B cell (primary cell): ENCODE measurements at regions not wholly inside any gene's neighbourhood (a gene's known extent, or its start where the extent isn't known, plus 50 kb on each side); places are given as distances from the start of the nearest gene placed in this dataset.

Source experiments
- ATAC-seq: fragments of 200-7000 bp; cut with Tn5 transposase; one replicate; pipeline ENCODE4 v1.10.0; 2021; ENCODE audit warnings: low read depth, mild to moderate bottlenecking, moderate number of reproducible peaks, moderate library complexity
- CTCF ChIA-PET: fragments of 350-600 bp; sonication (Branson Sonifier 250); formaldehyde crosslinking; loops from one replicate; lab custom pipeline; 2021; ENCODE audit warnings: antibody characterized with exemption, inconsistent platforms; lab: Charles Lee
- POLR2A ChIA-PET: fragments of 350-600 bp; sonication (Branson Sonifier 250); formaldehyde crosslinking; loops from one replicate; lab custom pipeline; 2021; ENCODE audit warnings: antibody characterized with exemption; lab: Charles Lee
- DNase-seq: peaks from one replicate; pipeline ENCODE4 v3.0.0; 2013
- H2AFZ ChIP-seq: 2 replicates; pipeline ENCODE4 v1.6.1; 2012; ENCODE audit warnings: mild to moderate bottlenecking, low read depth, low read length; ENCODE audit not compliant: insufficient read depth, poor library complexity, severe bottlenecking
- H3K27ac ChIP-seq, 2 donors: 1 replicate in 1 of 2; 2 replicates in 1 of 2; pipeline ENCODE4 v1.5.1; 2012 to 2013; ENCODE audit warnings: low read length in 2 of 2, mild to moderate bottlenecking in 2 of 2, moderate library complexity in 1 of 2
- H3K27me3 ChIP-seq, 4 experiments: fragments of 200-600 bp in 1 of 4; sonication (generic) in 1 of 4; replicated peaks in 1 of 4; 1 replicate in 2 of 4; 2 replicates in 2 of 4; pipeline versions ENCODE4 v1.6.1 to v1.7.0; 2013 to 2016; ENCODE audit warnings: low read length in 3 of 4, mild to moderate bottlenecking in 2 of 4, mixed read lengths in 1 of 4, moderate library complexity in 1 of 4; ENCODE audit not compliant: insufficient read depth in 4 of 4, control insufficient read depth in 3 of 4; ENCODE audit errors: control extremely low read depth in 1 of 4
- H3K36me3 ChIP-seq, 2 experiments: replicated peaks in 1 of 2; 1 replicate in 1 of 2; 2 replicates in 1 of 2; pipeline versions ENCODE4 v1.6.1 to v1.7.1; 2013; ENCODE audit warnings: low read length in 1 of 2; ENCODE audit not compliant: insufficient read depth in 2 of 2, control insufficient read depth in 1 of 2; ENCODE audit errors: control extremely low read depth in 1 of 2, extremely low read depth in 1 of 2
- H3K4me1 ChIP-seq, 2 donors: fragments of 200-600 bp in 1 of 2; sonication (generic) in 1 of 2; 1 replicate in 1 of 2; 2 replicates in 1 of 2; pipeline versions ENCODE4 v1.5.1 to v1.6.1; 2013 to 2017; ENCODE audit warnings: low read length in 2 of 2; ENCODE audit not compliant: control insufficient read depth in 2 of 2, insufficient read depth in 2 of 2
- H3K4me2 ChIP-seq: replicated peaks from 2 replicates; pipeline ENCODE3; 2012; ENCODE audit warnings: mild to moderate bottlenecking, low read depth, low read length; ENCODE audit not compliant: poor library complexity, severe bottlenecking
- H3K4me3 ChIP-seq, 5 experiments: fragments of 200-600 bp in 1 of 5; sonication (generic) in 1 of 5; 1 replicate in 3 of 5; 2 replicates in 2 of 5; pipeline versions ENCODE4 v1.5.1 to v1.7.0; 2011 to 2016; ENCODE audit warnings: low read length in 4 of 5, mild to moderate bottlenecking in 4 of 5, low read depth in 2 of 5, control low read depth in 1 of 5, moderate library complexity in 1 of 5; ENCODE audit not compliant: insufficient read depth in 1 of 5; ENCODE audit errors: control extremely low read depth in 1 of 5, extremely low read depth in 1 of 5
- H3K79me2 ChIP-seq: fragments of 200-600 bp; sonication (generic); one replicate; pipeline ENCODE4 v1.6.0; 2016; ENCODE audit warnings: low read length; ENCODE audit not compliant: control insufficient read depth, insufficient read depth
- H3K9ac ChIP-seq: fragments of 200-600 bp; sonication (generic); 2 replicates; pipeline ENCODE4 v1.6.1; 2017; ENCODE audit warnings: mild to moderate bottlenecking, low read length, moderate library complexity
- H3K9me3 ChIP-seq, 3 donors: one replicate each; pipeline versions ENCODE4 v1.6.1 to v1.7.1; 2013; ENCODE audit warnings: low read length in 2 of 3; ENCODE audit not compliant: control insufficient read depth in 2 of 3, insufficient read depth in 1 of 3; ENCODE audit errors: control extremely low read depth in 1 of 3
- H4K20me1 ChIP-seq: 2 replicates; pipeline ENCODE4 v1.6.0; 2012; ENCODE audit warnings: mild to moderate bottlenecking, low read length; ENCODE audit not compliant: insufficient read depth, control insufficient read depth, poor library complexity, severe bottlenecking
- H3K27ac Mint-ChIP-seq: one replicate; pipeline ENCODE4 v1.8.0; 2021; ENCODE audit warnings: mixed read lengths
- H3K27me3 Mint-ChIP-seq: one replicate; pipeline ENCODE4 v1.8.0; 2021; ENCODE audit warnings: mixed read lengths
- H3K4me1 Mint-ChIP-seq: one replicate; pipeline ENCODE4 v1.8.0; 2021; ENCODE audit warnings: mixed read lengths
- H3K4me3 Mint-ChIP-seq: one replicate; pipeline ENCODE4 v1.8.0; 2021; ENCODE audit warnings: mixed read lengths
- H3K9me3 Mint-ChIP-seq: one replicate; pipeline ENCODE4 v1.8.0; 2022; ENCODE audit warnings: mixed read lengths; ENCODE audit not compliant: insufficient read depth
- CTCF ChIP-seq: fragments of 200-600 bp; IDR thresholded peaks from one replicate; pipeline ENCODE4 v1.8.0; 2022; ENCODE audit warnings: antibody characterized with exemption, mild to moderate bottlenecking
- EZH2 ChIP-seq: IDR thresholded peaks from 2 replicates; pipeline ENCODE4 v1.6.1; 2012; ENCODE audit warnings: borderline replicate concordance, low read depth, mild to moderate bottlenecking, moderate library complexity, low read length; ENCODE audit not compliant: insufficient read depth, poor library complexity, severe bottlenecking
- WGBS: methylation state at CpG from one replicate; pipeline ENCODE4 v1.1.5; 2013; ENCODE audit warnings: missing lambda C conversion rate; ENCODE audit not compliant: insufficient coverage; 5-methylcytosine and 5-hydroxymethylcytosine counted together
- intact Hi-C: fragments of 100-400 bp; cut with micrococcal nuclease; formaldehyde crosslinking; loops from one replicate; pipeline ENCODE4 v1.10.0; 2022

GRCh38 chr1:232283864-232284263, 346.1 kb downstream of the SIPA1L2 start:
- CTCF ChIA-PET = no interaction called here
- TF ChIP-seq EZH2 (no peak), CTCF (no peak)
- Histone ChIP-seq H2AFZ (no peak overlapping the region), H3K79me2 (no peaks in the 10 kb centered on the region), H4K20me1 (no peaks in the 10 kb centered on the region), H3K27me3 (no peaks in the 10 kb centered on the region), H3K27ac (no peak overlapping the region), H3K9ac (no peak overlapping the region), H3K36me3 (no peaks in the 10 kb centered on the region), H3K9me3 (no peaks in the 10 kb centered on the region), H3K4me3 (no peak overlapping the region), H3K4me2 (no peak overlapping the region), H3K4me1 (no peaks in the 10 kb centered on the region)
- Mint-ChIP-seq H3K27me3 (no peaks in the 10 kb centered on the region), H3K9me3 (no peaks in the 10 kb centered on the region), H3K4me1 (no peaks in the 10 kb centered on the region), H3K4me3 (no peak overlapping the region), H3K27ac (no peak overlapping the region)
- POLR2A ChIA-PET = no interaction called here
- intact Hi-C loops = no loop called here
- WGBS = 88% methylated on average over 3 of the region's 4 CpGs
- DNase-seq (no peak), ATAC-seq (no peak)

GRCh38 chr1:232282498-232282897, 347.4 kb downstream of the SIPA1L2 start:
- Histone ChIP-seq H3K9me3 (no peaks in the 10 kb centered on the region), H3K9ac (no peak overlapping the region), H3K4me2 (no peak overlapping the region), H4K20me1 (no peaks in the 10 kb centered on the region), H2AFZ (no peak overlapping the region), H3K4me3 (no peak overlapping the region), H3K79me2 (no peaks in the 10 kb centered on the region), H3K27me3 (no peaks in the 10 kb centered on the region), H3K36me3 (no peaks in the 10 kb centered on the region), H3K27ac (no peak overlapping the region), H3K4me1 (no peaks in the 10 kb centered on the region)
- no peaks in the 10 kb centered on the region for H3K4me1 Mint-ChIP-seq
- no peak overlapping the region for H3K27ac Mint-ChIP-seq
- CTCF ChIA-PET = no interaction called here
- H3K9me3 Mint-ChIP-seq = no peaks in the 10 kb centered on the region
- POLR2A ChIA-PET = no interaction called here
- H3K4me3 Mint-ChIP-seq = no peak overlapping the region
- no peak for ATAC-seq
- no peaks in the 10 kb centered on the region for H3K27me3 Mint-ChIP-seq
- no CpG with 5 or more reads among the region's 1 CpG for WGBS
- TF ChIP-seq EZH2 = no peak
- no peak for DNase-seq
- intact Hi-C loops = no loop called here
